ENCODE measurements at regions not wholly inside any gene's neighbourhood (a gene's known extent, or its start where the extent isn't known, plus 50 kb on each side); places are given as distances from the start of the nearest gene placed in this dataset.

DNA sequence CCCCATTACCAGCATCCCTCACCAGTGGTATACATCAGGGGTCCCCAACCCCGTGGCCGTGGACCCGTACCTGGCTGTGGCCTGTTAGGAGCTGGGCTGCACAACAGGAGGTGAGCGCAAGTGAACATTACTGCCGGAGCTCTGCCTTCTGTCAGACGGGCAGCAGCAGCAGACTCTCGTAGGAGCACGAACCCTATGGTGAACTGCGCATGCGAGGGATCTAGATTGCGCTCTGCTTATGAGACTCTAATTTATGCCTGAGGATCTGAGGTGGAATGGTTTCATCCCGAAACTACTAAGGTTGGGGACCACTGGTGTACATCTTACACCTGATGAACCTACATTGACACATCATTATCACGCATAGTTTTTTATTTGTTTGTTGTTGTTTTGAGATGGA lies 52.8 kb upstream of the DHX15 start:
- H3K36me3 ChIP-seq (ENCODE audit: control insufficient read depth in 2 of 2, extremely low read depth in 1 of 2, insufficient read depth in 2 of 2, low read length in 2 of 2): no peaks in the 10 kb centered on the region
- H3K4me3 ChIP-seq (ENCODE audit: control insufficient read depth in 2 of 3, extremely low read depth in 1 of 3, insufficient read depth in 2 of 3, low read depth in 1 of 3, low read length in 3 of 3): no peak overlapping the region
- no peaks in the 10 kb centered on the region for H3K9me3 ChIP-seq (ENCODE audit: control insufficient read depth, low read depth, low read length)
- no peak overlapping the region for H3K27ac ChIP-seq (ENCODE audit: control insufficient read depth, insufficient read depth, low read length)
- H3K27me3 ChIP-seq (ENCODE audit: control insufficient read depth, extremely low read depth, insufficient read depth, low read length): peaks cover 5% of the 10 kb centered on the region
- H3K9me1 ChIP-seq (ENCODE audit: control insufficient read depth, extremely low read depth, insufficient read depth, low read length): no peaks in the 10 kb centered on the region
- no peaks in the 10 kb centered on the region for H3K79me2 ChIP-seq (ENCODE audit: control insufficient read depth, insufficient read depth, low read length)
- no peak overlapping the region for H3K4me2 ChIP-seq (ENCODE audit: control insufficient read depth, extremely low read depth, insufficient read depth, low read depth, low read length)
- no peak for DNase-seq (ENCODE audit: low read depth, low spot score)
- dilution Hi-C loops (cut with MboI; ENCODE audit: extremely low pct_ligation_motif_present, low sequenced_read_pairs): no loop called here
- no peaks in the 10 kb centered on the region for H3K4me1 ChIP-seq (ENCODE audit: control insufficient read depth, extremely low read depth, insufficient read depth, low read length)
- no peak for FAIRE-seq
- H4K20me1 ChIP-seq (ENCODE audit: control insufficient read depth, extremely low read depth, insufficient read depth, low read length): no peaks in the 10 kb centered on the region
- no peak overlapping the region for H3K9ac ChIP-seq (ENCODE audit: control insufficient read depth, extremely low read depth, insufficient read depth, low read length)
- TF ChIP-seq, protein P1, sequence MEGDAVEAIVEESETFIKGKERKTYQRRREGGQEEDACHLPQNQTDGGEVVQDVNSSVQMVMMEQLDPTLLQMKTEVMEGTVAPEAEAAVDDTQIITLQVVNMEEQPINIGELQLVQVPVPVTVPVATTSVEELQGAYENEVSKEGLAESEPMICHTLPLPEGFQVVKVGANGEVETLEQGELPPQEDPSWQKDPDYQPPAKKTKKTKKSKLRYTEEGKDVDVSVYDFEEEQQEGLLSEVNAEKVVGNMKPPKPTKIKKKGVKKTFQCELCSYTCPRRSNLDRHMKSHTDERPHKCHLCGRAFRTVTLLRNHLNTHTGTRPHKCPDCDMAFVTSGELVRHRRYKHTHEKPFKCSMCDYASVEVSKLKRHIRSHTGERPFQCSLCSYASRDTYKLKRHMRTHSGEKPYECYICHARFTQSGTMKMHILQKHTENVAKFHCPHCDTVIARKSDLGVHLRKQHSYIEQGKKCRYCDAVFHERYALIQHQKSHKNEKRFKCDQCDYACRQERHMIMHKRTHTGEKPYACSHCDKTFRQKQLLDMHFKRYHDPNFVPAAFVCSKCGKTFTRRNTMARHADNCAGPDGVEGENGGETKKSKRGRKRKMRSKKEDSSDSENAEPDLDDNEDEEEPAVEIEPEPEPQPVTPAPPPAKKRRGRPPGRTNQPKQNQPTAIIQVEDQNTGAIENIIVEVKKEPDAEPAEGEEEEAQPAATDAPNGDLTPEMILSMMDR (optimal IDR thresholded peaks at IDR 0.05 in 1 of 3, IDR thresholded peaks at IDR 0.05 in 1 of 3, conservative IDR thresholded peaks at IDR 0.05 in 1 of 3; ENCODE audit: extremely low read depth in 1 of 3, insufficient read depth in 2 of 3, low read length in 3 of 3): no peak
- TF ChIP-seq EZH2 (IDR thresholded peaks at IDR 0.05; ENCODE audit: low read length): no peak
- H2AFZ ChIP-seq (ENCODE audit: control insufficient read depth, low read length): no peak overlapping the region

DNA sequence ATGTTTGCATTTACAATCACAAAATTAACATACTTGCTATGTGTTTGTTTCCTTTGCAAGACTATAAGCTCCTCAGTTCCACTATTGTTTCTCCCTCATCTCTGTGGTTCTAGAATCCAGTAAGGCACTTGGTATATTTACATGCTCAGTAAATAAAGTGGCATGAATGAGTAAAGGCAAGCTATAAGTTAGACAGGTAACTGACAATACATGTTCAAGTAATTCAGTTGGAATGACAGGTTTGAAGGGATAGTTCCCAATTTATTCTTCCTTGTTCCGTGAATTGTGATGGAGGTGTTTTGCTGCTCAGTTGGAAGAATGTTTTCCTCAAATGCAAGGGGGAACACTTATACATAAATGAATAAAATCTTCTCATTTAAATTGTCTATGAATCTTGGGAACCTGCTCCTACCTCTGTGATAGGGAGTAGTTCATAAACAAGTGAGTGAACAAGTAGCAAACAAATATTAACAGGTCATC lies 54.1 kb upstream of the DHX15 start:
- FAIRE-seq: no peak
- Histone ChIP-seq H3K79me2 (ENCODE audit: control insufficient read depth, insufficient read depth, low read length) (no peaks in the 10 kb centered on the region), H3K9ac (ENCODE audit: control insufficient read depth, extremely low read depth, insufficient read depth, low read length) (no peak overlapping the region), H3K4me1 (ENCODE audit: control insufficient read depth, extremely low read depth, insufficient read depth, low read length) (peaks cover 8% of the 10 kb centered on the region), H3K36me3 (ENCODE audit: control insufficient read depth in 2 of 2, extremely low read depth in 1 of 2, insufficient read depth in 2 of 2, low read length in 2 of 2) (no peaks in the 10 kb centered on the region), H3K9me3 (ENCODE audit: control insufficient read depth, low read depth, low read length) (no peaks in the 10 kb centered on the region), H3K27me3 (ENCODE audit: control insufficient read depth, extremely low read depth, insufficient read depth, low read length) (peaks cover 5% of the 10 kb centered on the region), H3K4me2 (ENCODE audit: control insufficient read depth, extremely low read depth, insufficient read depth, low read depth, low read length) (no peak overlapping the region), H3K27ac (ENCODE audit: control insufficient read depth, insufficient read depth, low read length) (no peak overlapping the region), H3K4me3 (ENCODE audit: control insufficient read depth in 2 of 3, extremely low read depth in 1 of 3, insufficient read depth in 2 of 3, low read depth in 1 of 3, low read length in 3 of 3) (no peak overlapping the region), H2AFZ (ENCODE audit: control insufficient read depth, low read length) (no peak overlapping the region), H4K20me1 (ENCODE audit: control insufficient read depth, extremely low read depth, insufficient read depth, low read length) (no peaks in the 10 kb centered on the region), H3K9me1 (ENCODE audit: control insufficient read depth, extremely low read depth, insufficient read depth, low read length) (no peaks in the 10 kb centered on the region)
- dilution Hi-C loops (cut with MboI; ENCODE audit: extremely low pct_ligation_motif_present, low sequenced_read_pairs): no loop called here
- no peak for DNase-seq (ENCODE audit: low read depth, low spot score)
- TF ChIP-seq, protein P1 (optimal IDR thresholded peaks at IDR 0.05 in 1 of 3, IDR thresholded peaks at IDR 0.05 in 1 of 3, conservative IDR thresholded peaks at IDR 0.05 in 1 of 3; ENCODE audit: extremely low read depth in 1 of 3, insufficient read depth in 2 of 3, low read length in 3 of 3): no peak
- TF ChIP-seq EZH2 (IDR thresholded peaks at IDR 0.05; ENCODE audit: low read length): no peak

All from keratinocyte (primary cell).